Progenitor cell of endocrine pancreas (in vitro differentiated cells): ENCODE measurements at regions not wholly inside any gene's neighbourhood (a gene's known extent, or its start where the extent isn't known, plus 50 kb on each side); places are given as distances from the start of the nearest gene placed in this dataset.
"Not testable (repeated sequence)": the region's sequence is repeated elsewhere in the genome, so short reads cannot be mapped to it uniquely, and the experiment has no call there.

Experiments
- DNase-seq: peaks from one replicate; pipeline ENCODE4 v3.0.0; 2021; ENCODE audit warnings: low spot score; ENCODE audit not compliant: unreplicated experiment
- H3K27ac Mint-ChIP-seq: 2 replicates; pipeline ENCODE4 v1.8.0; 2021; ENCODE audit warnings: mild to moderate bottlenecking, moderate library complexity, mixed read lengths
- H3K27me3 Mint-ChIP-seq: 2 replicates; pipeline ENCODE4 v1.8.0; 2021; ENCODE audit warnings: mixed read lengths
- H3K36me3 Mint-ChIP-seq: 2 replicates; pipeline ENCODE4 v1.8.0; 2022; ENCODE audit warnings: mixed read lengths; ENCODE audit not compliant: insufficient read depth
- H3K4me1 Mint-ChIP-seq: 2 replicates; pipeline ENCODE4 v1.8.0; 2021; ENCODE audit warnings: low read depth, mixed read lengths
- H3K4me3 Mint-ChIP-seq: 2 replicates; pipeline ENCODE4 v1.8.0; 2021; ENCODE audit warnings: low read depth, mild to moderate bottlenecking, moderate library complexity, mixed read lengths
- H3K9me3 Mint-ChIP-seq: 2 replicates; pipeline ENCODE4 v1.8.0; 2021; ENCODE audit warnings: low read depth, mixed read lengths
- CTCF ChIP-seq: fragments of 200-600 bp; sonication (generic); IDR thresholded peaks from one replicate; pipeline ENCODE4 v1.5.0; 2021; ENCODE audit warnings: antibody characterized with exemption, mild to moderate bottlenecking; ENCODE audit not compliant: unreplicated experiment

- DNase-seq: no peak
- TF ChIP-seq CTCF: no peak
- Mint-ChIP-seq H3K4me3 (no peak overlapping the region), H3K27me3 (no peaks in the 10 kb centered on the region), H3K4me1 (no peaks in the 10 kb centered on the region), H3K9me3 (no peaks in the 10 kb centered on the region), H3K27ac (no peak overlapping the region), H3K36me3 (no peaks in the 10 kb centered on the region)
These were observed 107.1 kb downstream of the PLPPR4 start for GRCh38 chr1:99371413-99371812.

GRCh38 chr1:99374109-99374508 lies 109.8 kb downstream of the PLPPR4 start:
- no peaks in the 10 kb centered on the region for H3K9me3 Mint-ChIP-seq
- no peak overlapping the region for H3K4me3 Mint-ChIP-seq
- no peaks in the 10 kb centered on the region for H3K36me3 Mint-ChIP-seq
- no peak for DNase-seq
- no peaks in the 10 kb centered on the region for H3K27me3 Mint-ChIP-seq
- TF ChIP-seq CTCF: no peak
- H3K27ac Mint-ChIP-seq: no peak overlapping the region
- H3K4me1 Mint-ChIP-seq: no peaks in the 10 kb centered on the region

GRCh38 chr1:99374693-99375092 lies 110.4 kb downstream of the PLPPR4 start:
- not testable (repeated sequence) for H3K27me3 Mint-ChIP-seq, H3K4me3 Mint-ChIP-seq, H3K36me3 Mint-ChIP-seq, DNase-seq, H3K27ac Mint-ChIP-seq, H3K4me1 Mint-ChIP-seq, H3K9me3 Mint-ChIP-seq

- Mint-ChIP-seq H3K36me3 (no peaks in the 10 kb centered on the region), H3K27ac (no peak overlapping the region), H3K4me1 (no peaks in the 10 kb centered on the region), H3K9me3 (no peaks in the 10 kb centered on the region), H3K27me3 (no peaks in the 10 kb centered on the region), H3K4me3 (no peak overlapping the region)
- DNase-seq: no peak
- no peak for TF ChIP-seq CTCF
These were observed 119.7 kb downstream of the PLPPR4 start for GRCh38 chr1:99384021-99384420.

DNA sequence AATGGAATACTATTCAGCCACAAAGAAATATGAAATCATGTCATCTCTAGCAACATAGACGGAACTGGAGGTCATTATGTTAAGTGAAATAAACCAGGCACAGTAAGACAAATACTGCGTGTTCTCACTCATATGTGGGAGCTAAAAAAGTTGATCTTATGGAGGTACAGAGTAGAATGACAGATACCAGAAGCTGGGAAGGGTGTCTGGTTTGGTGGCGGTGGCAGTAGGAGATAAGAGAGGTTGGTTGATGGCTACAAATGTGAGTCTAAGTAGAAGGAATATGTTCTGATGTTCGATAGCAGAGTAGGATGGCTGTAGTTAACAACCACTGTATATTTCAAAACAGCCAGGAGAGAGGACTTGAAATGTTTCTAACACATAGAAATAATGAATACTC lies 121.6 kb downstream of the PLPPR4 start:
- TF ChIP-seq CTCF: no peak
- Mint-ChIP-seq H3K4me1 (no peaks in the 10 kb centered on the region), H3K9me3 (no peaks in the 10 kb centered on the region), H3K36me3 (no peaks in the 10 kb centered on the region), H3K27ac (no peak overlapping the region), H3K27me3 (no peaks in the 10 kb centered on the region), H3K4me3 (no peak overlapping the region)
- no peak for DNase-seq

GRCh38 chr1:99396389-99396788 lies 132.1 kb downstream of the PLPPR4 start:
- H3K36me3 Mint-ChIP-seq: no peaks in the 10 kb centered on the region

More at GRCh38 chr1:99396389-99396788, 132.1 kb downstream of the PLPPR4 start:
- Mint-ChIP-seq H3K27me3 (no peaks in the 10 kb centered on the region), H3K4me1 (peaks cover 4% of the 10 kb centered on the region), H3K4me3 (no peak overlapping the region), H3K27ac (no peak overlapping the region), H3K9me3 (no peaks in the 10 kb centered on the region)
- TF ChIP-seq CTCF: no peak
- DNase-seq: no peak
